Panc1 (cell line): ENCODE measurements at regions not wholly inside any gene's neighbourhood (a gene's known extent, or its start where the extent isn't known, plus 50 kb on each side); places are given as distances from the start of the nearest gene placed in this dataset.

Source experiments
- ATAC-seq: fragments of 200-7000 bp; cut with Tn5 transposase; 2 replicates; pipeline ENCODE4 v1.9.1; 2020; ENCODE audit warnings: mild to moderate bottlenecking, moderate library complexity
- BruUV-seq: library from RNA; stranded (reverse); fragments of 400-500 nt; replicated peaks from 2 replicates; lab custom pipeline; 2021; lab: Mats Ljungman, UMichigan
- CTCF ChIA-PET: fragments of 300-600 bp; sonication (Branson Sonifier 250); formaldehyde crosslinking; loops from one replicate; lab custom pipeline; 2022; ENCODE audit warnings: antibody characterized with exemption; lab: Charles Lee
- POLR2A ChIA-PET: fragments of 300-600 bp; sonication (Branson Sonifier 250); formaldehyde crosslinking; loops from one replicate; lab custom pipeline; 2022; ENCODE audit warnings: antibody characterized with exemption; lab: Charles Lee
- DNase-seq: peaks from one replicate; pipeline ENCODE4 v3.0.0-alpha.2; 2010; ENCODE audit warnings: low read depth, low spot score
- H3K27ac ChIP-seq: 2 replicates; pipeline ENCODE4 v1.5.1; 2011; ENCODE audit warnings: mild to moderate bottlenecking, low read length, inconsistent platforms
- H3K27me3 ChIP-seq: fragments of 200-500 bp; sonication (Bioruptor generic); 2 replicates; pipeline ENCODE4 v1.6.0; 2014; ENCODE audit warnings: low read length, inconsistent platforms; ENCODE audit not compliant: control insufficient read depth, insufficient read depth
- H3K36me3 ChIP-seq: fragments of 200-500 bp; sonication (Bioruptor generic); 2 replicates; pipeline ENCODE4 v1.5.1; 2014; ENCODE audit warnings: inconsistent platforms, mild to moderate bottlenecking, low read length, moderate library complexity; ENCODE audit not compliant: control insufficient read depth, insufficient read depth
- H3K4me1 ChIP-seq: 2 replicates; pipeline ENCODE4 v1.5.1; 2011; ENCODE audit warnings: inconsistent platforms, mild to moderate bottlenecking, low read length, moderate library complexity; ENCODE audit not compliant: control insufficient read depth, insufficient read depth
- H3K4me3 ChIP-seq, 2 experiments: 2 replicates each; pipeline ENCODE4 v1.5.1; 2011 to 2012; ENCODE audit warnings: low read depth in 2 of 2, low read length in 2 of 2, mild to moderate bottlenecking in 2 of 2, inconsistent platforms in 1 of 2, moderate library complexity in 1 of 2
- H3K9me3 ChIP-seq: fragments of 200-500 bp; sonication (Bioruptor generic); 2 replicates; pipeline ENCODE4 v1.5.1; 2014; ENCODE audit warnings: low read depth, mild to moderate bottlenecking, inconsistent platforms, low read length, moderate library complexity; ENCODE audit not compliant: control insufficient read depth, insufficient read depth
- POLR2AphosphoS5 ChIP-seq: IDR thresholded peaks from 2 replicates; pipeline ENCODE4 v1.6.1; 2012; ENCODE audit warnings: mild to moderate bottlenecking, low read depth, low read length, moderate library complexity
- SIN3A ChIP-seq: IDR thresholded peaks from 2 replicates; pipeline ENCODE4 v1.6.1; 2012; ENCODE audit warnings: low read depth, mild to moderate bottlenecking, low read length, moderate library complexity, borderline replicate concordance; ENCODE audit not compliant: insufficient read depth
- TCF7L2 ChIP-seq: IDR thresholded peaks from 2 replicates; pipeline ENCODE4 v1.6.1; 2011; ENCODE audit warnings: mild to moderate bottlenecking, low read depth, low read length, inconsistent platforms
- in situ Hi-C: cut with HindIII; loops from 2 replicates; pipeline ENCODE4 v1.10.0; 2016; ENCODE audit warnings: low sequenced_read_pairs, low pct_unique_long_range_greater_than_20kb
- intact Hi-C: fragments of 100-400 bp; cut with micrococcal nuclease; formaldehyde crosslinking; loops from one replicate; pipeline ENCODE4 v1.10.0; 2022; ENCODE audit not compliant: unreplicated experiment
- TF ChIP-seq, protein P1 (sequence below), 2 experiments: IDR thresholded peaks; 2 replicates each; pipeline ENCODE4 v1.6.1; 2011 to 2012; ENCODE audit warnings: low read depth in 2 of 2, control low read depth in 1 of 2, low read length in 1 of 2, mild to moderate bottlenecking in 1 of 2, moderate library complexity in 1 of 2; ENCODE audit not compliant: insufficient read depth in 1 of 2
- TF ChIP-seq, protein P2 (sequence below): fragments of 450-650 bp; IDR thresholded peaks from 2 replicates; pipeline ENCODE4 v1.5.1; 2017; ENCODE audit warnings: mild to moderate bottlenecking

DNA sequence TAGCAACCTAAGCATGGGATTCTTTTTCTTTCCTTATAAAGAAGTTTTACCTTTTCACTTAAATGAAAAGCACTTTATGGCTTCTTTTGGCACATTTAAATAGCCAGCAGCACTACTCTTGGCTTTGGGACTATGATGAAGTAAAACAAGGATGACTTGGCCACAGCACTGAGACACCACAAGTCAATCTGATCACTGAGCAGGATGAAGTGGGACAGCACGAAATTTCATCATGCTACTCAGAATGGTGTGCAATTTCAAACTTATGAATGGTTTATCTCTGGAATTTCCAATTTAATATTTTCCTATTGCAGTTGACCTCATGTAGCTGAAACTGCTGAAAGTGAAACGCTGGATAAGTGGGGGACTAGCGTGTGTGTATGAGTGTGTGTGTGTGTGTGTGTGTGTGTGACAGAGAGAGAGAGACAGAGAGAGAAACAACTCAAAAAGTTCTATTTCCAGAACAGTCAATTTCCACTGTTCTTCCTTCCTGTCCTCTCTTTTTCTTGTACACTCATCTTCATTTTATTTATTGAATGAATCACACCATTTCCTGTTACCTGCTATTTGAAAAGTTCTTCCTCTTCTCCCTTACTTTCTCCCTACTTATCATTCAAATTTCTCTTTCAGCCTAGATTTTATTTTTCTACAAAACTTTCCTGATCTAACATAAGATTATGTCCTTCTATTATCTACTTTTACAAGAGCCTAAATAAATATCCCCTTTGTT, 414.2 kb upstream of the MIR17HG start:
- Histone ChIP-seq H3K4me1 (no peaks in the 10 kb centered on the region), H3K9me3 (no peaks in the 10 kb centered on the region), H3K4me3 (no peak overlapping the region), H3K27me3 (no peaks in the 10 kb centered on the region), H3K27ac (no peak overlapping the region), H3K36me3 (no peaks in the 10 kb centered on the region)
- no peak for DNase-seq
- intact Hi-C loops, result no loop called here
- TF ChIP-seq, protein P1, sequence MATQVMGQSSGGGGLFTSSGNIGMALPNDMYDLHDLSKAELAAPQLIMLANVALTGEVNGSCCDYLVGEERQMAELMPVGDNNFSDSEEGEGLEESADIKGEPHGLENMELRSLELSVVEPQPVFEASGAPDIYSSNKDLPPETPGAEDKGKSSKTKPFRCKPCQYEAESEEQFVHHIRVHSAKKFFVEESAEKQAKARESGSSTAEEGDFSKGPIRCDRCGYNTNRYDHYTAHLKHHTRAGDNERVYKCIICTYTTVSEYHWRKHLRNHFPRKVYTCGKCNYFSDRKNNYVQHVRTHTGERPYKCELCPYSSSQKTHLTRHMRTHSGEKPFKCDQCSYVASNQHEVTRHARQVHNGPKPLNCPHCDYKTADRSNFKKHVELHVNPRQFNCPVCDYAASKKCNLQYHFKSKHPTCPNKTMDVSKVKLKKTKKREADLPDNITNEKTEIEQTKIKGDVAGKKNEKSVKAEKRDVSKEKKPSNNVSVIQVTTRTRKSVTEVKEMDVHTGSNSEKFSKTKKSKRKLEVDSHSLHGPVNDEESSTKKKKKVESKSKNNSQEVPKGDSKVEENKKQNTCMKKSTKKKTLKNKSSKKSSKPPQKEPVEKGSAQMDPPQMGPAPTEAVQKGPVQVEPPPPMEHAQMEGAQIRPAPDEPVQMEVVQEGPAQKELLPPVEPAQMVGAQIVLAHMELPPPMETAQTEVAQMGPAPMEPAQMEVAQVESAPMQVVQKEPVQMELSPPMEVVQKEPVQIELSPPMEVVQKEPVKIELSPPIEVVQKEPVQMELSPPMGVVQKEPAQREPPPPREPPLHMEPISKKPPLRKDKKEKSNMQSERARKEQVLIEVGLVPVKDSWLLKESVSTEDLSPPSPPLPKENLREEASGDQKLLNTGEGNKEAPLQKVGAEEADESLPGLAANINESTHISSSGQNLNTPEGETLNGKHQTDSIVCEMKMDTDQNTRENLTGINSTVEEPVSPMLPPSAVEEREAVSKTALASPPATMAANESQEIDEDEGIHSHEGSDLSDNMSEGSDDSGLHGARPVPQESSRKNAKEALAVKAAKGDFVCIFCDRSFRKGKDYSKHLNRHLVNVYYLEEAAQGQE (IDR thresholded peaks at IDR 0.05; ENCODE audit: insufficient read depth in 1 of 2, low read depth in 2 of 2, low read length in 1 of 2), result no peak
- TF ChIP-seq SIN3A (no peak), POLR2AphosphoS5 (no peak), TCF7L2 (no peak)
- TF ChIP-seq, protein P2, sequence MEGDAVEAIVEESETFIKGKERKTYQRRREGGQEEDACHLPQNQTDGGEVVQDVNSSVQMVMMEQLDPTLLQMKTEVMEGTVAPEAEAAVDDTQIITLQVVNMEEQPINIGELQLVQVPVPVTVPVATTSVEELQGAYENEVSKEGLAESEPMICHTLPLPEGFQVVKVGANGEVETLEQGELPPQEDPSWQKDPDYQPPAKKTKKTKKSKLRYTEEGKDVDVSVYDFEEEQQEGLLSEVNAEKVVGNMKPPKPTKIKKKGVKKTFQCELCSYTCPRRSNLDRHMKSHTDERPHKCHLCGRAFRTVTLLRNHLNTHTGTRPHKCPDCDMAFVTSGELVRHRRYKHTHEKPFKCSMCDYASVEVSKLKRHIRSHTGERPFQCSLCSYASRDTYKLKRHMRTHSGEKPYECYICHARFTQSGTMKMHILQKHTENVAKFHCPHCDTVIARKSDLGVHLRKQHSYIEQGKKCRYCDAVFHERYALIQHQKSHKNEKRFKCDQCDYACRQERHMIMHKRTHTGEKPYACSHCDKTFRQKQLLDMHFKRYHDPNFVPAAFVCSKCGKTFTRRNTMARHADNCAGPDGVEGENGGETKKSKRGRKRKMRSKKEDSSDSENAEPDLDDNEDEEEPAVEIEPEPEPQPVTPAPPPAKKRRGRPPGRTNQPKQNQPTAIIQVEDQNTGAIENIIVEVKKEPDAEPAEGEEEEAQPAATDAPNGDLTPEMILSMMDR, result no peak
- ChIA-PET POLR2A (no interaction called here), CTCF (no interaction called here)
- no TSS peak for BruUV-seq
- in situ Hi-C loops, result no loop called here
- ATAC-seq, result no peak

DNA sequence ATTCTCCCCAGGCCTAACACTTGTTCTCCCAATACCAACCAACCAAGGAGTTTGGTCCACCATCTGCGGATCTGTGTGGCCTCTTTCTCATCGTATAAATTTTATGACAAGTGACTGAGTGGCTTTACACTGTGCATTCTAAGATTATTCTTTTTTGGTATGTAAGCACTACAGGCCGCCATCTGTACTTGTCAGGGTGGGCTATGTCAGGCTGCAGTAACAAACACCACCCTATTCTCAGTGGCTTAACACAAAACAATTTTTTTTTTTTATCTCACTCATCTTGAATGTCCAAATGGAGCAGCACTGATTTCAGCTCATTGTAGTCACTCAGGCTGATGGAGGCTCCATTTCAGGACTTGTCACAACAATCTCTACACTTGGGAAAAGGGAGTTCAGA, 412.7 kb upstream of the MIR17HG start:
- intact Hi-C loops, result no loop called here
- no peaks in the 10 kb centered on the region for H3K36me3 ChIP-seq
- DNase-seq (no peak), ATAC-seq (no peak)
- CTCF ChIA-PET, result no interaction called here
- H3K27ac ChIP-seq, result no peak overlapping the region
- no peaks in the 10 kb centered on the region for H3K4me1 ChIP-seq
- TF ChIP-seq, protein P2, result no peak
- TF ChIP-seq, protein P1 (IDR thresholded peaks at IDR 0.05; ENCODE audit: insufficient read depth in 1 of 2, low read depth in 2 of 2, low read length in 1 of 2), result no peak
- TF ChIP-seq TCF7L2, result no peak
- TF ChIP-seq SIN3A, result no peak
- no peak for TF ChIP-seq POLR2AphosphoS5
- POLR2A ChIA-PET, result no interaction called here
- BruUV-seq, result no TSS peak
- H3K4me3 ChIP-seq, result no peak overlapping the region
- H3K9me3 ChIP-seq, result no peaks in the 10 kb centered on the region
- in situ Hi-C loops, result no loop called here
- H3K27me3 ChIP-seq, result no peaks in the 10 kb centered on the region
